SK-N-MC (cell line): ENCODE measurements at regions not wholly inside any gene's neighbourhood (a gene's known extent, or its start where the extent isn't known, plus 50 kb on each side); places are given as distances from the start of the nearest gene placed in this dataset.

Experiments used
- EZH2 ChIP-seq: fragments of 200-600 bp; sonication (generic); IDR thresholded peaks from one replicate; pipeline ENCODE4 v1.6.1; 2017; ENCODE audit warnings: antibody characterized with exemption
- POLR2AphosphoS5 ChIP-seq: IDR thresholded peaks from 2 replicates; pipeline ENCODE4 v1.6.1; 2012; ENCODE audit warnings: mild to moderate bottlenecking, low read depth, low read length, borderline replicate concordance

GRCh38 chr22:23400286-23400981 lies 179.7 kb downstream of the IGLL1 start:
- no peak for TF ChIP-seq EZH2
- no peak for TF ChIP-seq POLR2AphosphoS5
